ENCODE measurements at regions not wholly inside any gene's neighbourhood (a gene's known extent, or its start where the extent isn't known, plus 50 kb on each side); places are given as distances from the start of the nearest gene placed in this dataset.

DNA sequence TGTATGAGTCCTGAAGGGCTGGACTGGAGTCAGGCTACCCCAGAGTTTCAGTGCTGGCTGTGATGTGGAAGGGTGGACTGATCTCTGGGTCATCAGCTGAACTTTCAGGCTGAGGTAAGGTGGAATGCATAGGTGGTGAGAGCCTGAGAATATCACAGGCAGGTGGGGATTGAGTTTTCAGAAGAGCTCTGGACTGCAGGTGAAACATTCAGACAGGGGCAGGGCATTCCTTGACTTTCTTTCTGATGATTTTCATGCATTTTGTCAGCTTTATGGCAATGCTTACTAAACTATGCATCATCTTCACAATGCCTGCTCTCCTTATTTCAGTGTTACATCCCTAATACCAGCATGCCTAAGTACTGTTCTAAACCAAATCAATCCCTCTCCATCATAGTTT, 755.0 kb downstream of the KCNA4 start:
- Histone ChIP-seq H3K4me3 (ENCODE audit: control insufficient read depth in 1 of 7, extremely low read depth in 1 of 7, insufficient read depth in 4 of 7, low read depth in 2 of 7, low read length in 6 of 7) (no peak overlapping the region), H3K4me1 (ENCODE audit: control extremely low read depth in 1 of 4, control insufficient read depth in 4 of 4, insufficient read depth in 4 of 4, low read length in 3 of 4) (no peaks in the 10 kb centered on the region), H3K27me3 (replicated peaks in 2 of 5; ENCODE audit: control insufficient read depth in 4 of 5, insufficient read depth in 5 of 5, low read length in 4 of 5) (no peaks in the 10 kb centered on the region), H3K36me3 (ENCODE audit: control insufficient read depth in 4 of 4, insufficient read depth in 4 of 4, low read length in 3 of 4) (no peaks in the 10 kb centered on the region), H3K9me3 (ENCODE audit: control extremely low read depth in 1 of 5, control insufficient read depth in 4 of 5, insufficient read depth in 2 of 5, low read depth in 1 of 5, low read length in 4 of 5) (no peaks in the 10 kb centered on the region), H3K27ac (ENCODE audit: insufficient read depth in 1 of 2, low read depth in 1 of 2, low read length in 2 of 2, poor library complexity in 1 of 2, severe bottlenecking in 2 of 2) (no peak overlapping the region)
- DNase-seq, result no peak
- ChIA-PET CTCF (no interaction called here), POLR2A (no interaction called here)

DNA sequence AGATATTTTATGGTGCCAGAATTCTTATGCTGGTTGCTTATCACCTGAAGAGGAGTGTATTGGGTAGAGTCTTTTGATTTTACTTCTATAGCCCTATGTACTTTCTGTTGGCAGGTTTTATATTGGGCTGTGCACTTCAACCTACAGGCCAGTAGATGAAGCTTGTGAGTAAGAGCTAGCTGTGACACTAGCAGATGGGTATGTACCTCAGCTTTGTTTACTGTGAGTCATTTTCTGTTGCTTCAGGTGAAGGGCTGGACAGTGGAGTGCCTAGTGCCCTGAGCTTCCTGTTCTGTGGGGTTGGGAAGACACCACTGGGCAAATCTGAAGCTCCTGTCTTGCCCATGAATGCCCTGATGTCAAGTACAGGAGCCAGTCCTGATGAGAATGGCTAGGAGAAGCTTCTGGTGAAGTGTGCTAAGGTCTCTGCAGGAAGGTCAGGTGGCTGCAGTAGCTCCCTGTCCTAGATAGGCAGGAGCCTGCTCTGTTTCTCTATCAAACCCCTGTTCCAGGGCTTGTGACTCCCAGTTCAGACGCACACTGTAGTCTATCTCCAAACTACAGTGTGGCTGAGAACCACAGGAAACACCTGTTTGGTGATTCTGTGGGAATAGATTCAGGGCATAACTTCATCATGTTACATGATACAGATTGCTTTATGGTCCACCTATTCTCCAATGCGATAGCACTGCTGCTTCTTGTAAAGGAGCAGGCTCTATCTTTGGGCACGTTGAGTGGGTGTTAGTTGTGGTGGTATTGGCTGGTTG, 755.7 kb downstream of the KCNA4 start:
- 85% methylated on average over 3 of the region's 3 CpGs for WGBS (ENCODE audit: insufficient coverage)
- no peak overlapping the region for H3K27ac ChIP-seq (ENCODE audit: insufficient read depth in 1 of 2, low read depth in 1 of 2, low read length in 2 of 2, poor library complexity in 1 of 2, severe bottlenecking in 2 of 2)
- DNase-seq, result no peak
- POLR2A ChIA-PET, result no interaction called here
- no peak overlapping the region for H3K4me3 ChIP-seq (ENCODE audit: control insufficient read depth in 1 of 7, extremely low read depth in 1 of 7, insufficient read depth in 4 of 7, low read depth in 2 of 7, low read length in 6 of 7)
- no peaks in the 10 kb centered on the region for H3K36me3 ChIP-seq (ENCODE audit: control insufficient read depth in 4 of 4, insufficient read depth in 4 of 4, low read length in 3 of 4)
- no peaks in the 10 kb centered on the region for H3K27me3 ChIP-seq (replicated peaks in 2 of 5; ENCODE audit: control insufficient read depth in 4 of 5, insufficient read depth in 5 of 5, low read length in 4 of 5)
- H3K9me3 ChIP-seq (ENCODE audit: control extremely low read depth in 1 of 5, control insufficient read depth in 4 of 5, insufficient read depth in 2 of 5, low read depth in 1 of 5, low read length in 4 of 5), result no peaks in the 10 kb centered on the region
- H3K4me1 ChIP-seq (ENCODE audit: control extremely low read depth in 1 of 4, control insufficient read depth in 4 of 4, insufficient read depth in 4 of 4, low read length in 3 of 4), result no peaks in the 10 kb centered on the region
- CTCF ChIA-PET, result interaction anchor here (0.8 kb wide), 1 partner anchor 172 kb away, joined by 3 read pairs; no protein-coding TSS in a partner anchor

DNA sequence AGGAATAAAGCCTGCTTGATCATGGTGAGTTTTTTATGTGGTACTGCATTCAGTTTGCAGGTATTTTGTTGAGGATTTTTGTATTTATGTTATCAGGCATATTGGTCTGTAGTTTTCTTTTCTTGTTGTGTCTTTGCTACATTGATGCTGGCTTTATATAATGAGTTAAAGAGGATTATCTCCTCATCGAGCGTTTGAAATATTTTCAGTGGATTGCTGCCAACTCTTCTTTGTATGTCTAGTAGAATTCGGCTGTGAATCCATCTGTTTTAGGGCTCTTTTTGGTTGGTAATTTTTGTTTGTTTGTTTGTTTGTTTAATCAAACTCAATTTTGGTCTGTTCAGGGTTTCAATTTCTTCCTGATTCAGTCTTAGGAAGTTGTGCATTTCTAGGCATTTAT, 758.4 kb downstream of the KCNA4 start:
- H3K27ac ChIP-seq (ENCODE audit: insufficient read depth in 1 of 2, low read depth in 1 of 2, low read length in 2 of 2, poor library complexity in 1 of 2, severe bottlenecking in 2 of 2), result no peak overlapping the region
- H3K4me1 ChIP-seq (ENCODE audit: control extremely low read depth in 1 of 4, control insufficient read depth in 4 of 4, insufficient read depth in 4 of 4, low read length in 3 of 4), result no peaks in the 10 kb centered on the region
- H3K36me3 ChIP-seq (ENCODE audit: control insufficient read depth in 4 of 4, insufficient read depth in 4 of 4, low read length in 3 of 4), result no peaks in the 10 kb centered on the region
- DNase-seq, result no peak
- no peaks in the 10 kb centered on the region for H3K9me3 ChIP-seq (ENCODE audit: control extremely low read depth in 1 of 5, control insufficient read depth in 4 of 5, insufficient read depth in 2 of 5, low read depth in 1 of 5, low read length in 4 of 5)
- no peaks in the 10 kb centered on the region for H3K27me3 ChIP-seq (replicated peaks in 2 of 5; ENCODE audit: control insufficient read depth in 4 of 5, insufficient read depth in 5 of 5, low read length in 4 of 5)
- ChIA-PET POLR2A (no interaction called here), CTCF (no interaction called here)
- WGBS (ENCODE audit: insufficient coverage), result 69% methylated on average over 3 of the region's 3 CpGs
- H3K4me3 ChIP-seq (ENCODE audit: control insufficient read depth in 1 of 7, extremely low read depth in 1 of 7, insufficient read depth in 4 of 7, low read depth in 2 of 7, low read length in 6 of 7), result no peak overlapping the region

DNA sequence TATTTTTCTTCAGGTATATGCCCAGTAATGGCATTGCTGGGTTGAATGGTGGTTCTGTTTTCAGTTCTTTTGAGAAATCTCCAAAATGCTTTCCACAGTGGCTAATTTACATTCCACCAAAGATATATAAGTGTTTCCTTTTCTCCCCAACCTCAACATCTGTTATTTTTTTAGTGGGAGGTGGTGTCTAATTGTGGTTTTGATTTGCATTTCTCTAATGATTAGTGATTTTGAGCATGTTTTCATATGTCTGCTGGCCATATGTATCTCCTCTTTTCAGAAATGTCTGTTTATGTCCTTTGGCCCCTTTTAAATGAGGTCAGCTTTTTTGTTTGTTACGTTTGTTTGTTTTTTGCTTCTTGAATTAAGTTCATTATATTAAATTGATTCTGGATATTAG, 760.2 kb downstream of the KCNA4 start:
- no CpG with 5 or more reads among the region's 1 CpG for WGBS (ENCODE audit: insufficient coverage)
- no peak overlapping the region for H3K4me3 ChIP-seq (ENCODE audit: control insufficient read depth in 1 of 7, extremely low read depth in 1 of 7, insufficient read depth in 4 of 7, low read depth in 2 of 7, low read length in 6 of 7)
- DNase-seq, result no peak
- H3K9me3 ChIP-seq (ENCODE audit: control extremely low read depth in 1 of 5, control insufficient read depth in 4 of 5, insufficient read depth in 2 of 5, low read depth in 1 of 5, low read length in 4 of 5), result no peaks in the 10 kb centered on the region
- no peaks in the 10 kb centered on the region for H3K4me1 ChIP-seq (ENCODE audit: control extremely low read depth in 1 of 4, control insufficient read depth in 4 of 4, insufficient read depth in 4 of 4, low read length in 3 of 4)
- no peaks in the 10 kb centered on the region for H3K36me3 ChIP-seq (ENCODE audit: control insufficient read depth in 4 of 4, insufficient read depth in 4 of 4, low read length in 3 of 4)
- H3K27ac ChIP-seq (ENCODE audit: insufficient read depth in 1 of 2, low read depth in 1 of 2, low read length in 2 of 2, poor library complexity in 1 of 2, severe bottlenecking in 2 of 2), result no peak overlapping the region
- POLR2A ChIA-PET, result no interaction called here
- CTCF ChIA-PET, result no interaction called here
- H3K27me3 ChIP-seq (replicated peaks in 2 of 5; ENCODE audit: control insufficient read depth in 4 of 5, insufficient read depth in 5 of 5, low read length in 4 of 5), result no peaks in the 10 kb centered on the region

DNA sequence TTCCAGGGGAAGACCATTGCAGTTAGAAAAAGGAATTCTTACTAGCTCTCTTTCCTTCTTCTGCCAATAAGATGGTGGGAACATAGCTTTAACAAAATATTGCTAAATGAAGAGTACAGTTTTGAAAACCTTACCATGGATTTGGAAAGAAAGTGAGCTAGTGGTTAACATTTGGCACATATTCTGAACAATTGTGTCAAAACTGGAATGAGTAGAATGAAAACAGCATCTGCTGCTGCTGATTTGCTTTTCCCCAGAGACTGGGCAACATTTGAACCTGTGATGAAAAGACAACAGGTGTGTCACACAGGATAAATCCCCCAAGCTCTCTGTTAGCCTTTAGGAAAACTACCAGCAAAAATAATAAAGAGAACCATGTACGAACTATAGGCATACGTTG, 761.4 kb downstream of the KCNA4 start:
- H3K27me3 ChIP-seq (replicated peaks in 2 of 5; ENCODE audit: control insufficient read depth in 4 of 5, insufficient read depth in 5 of 5, low read length in 4 of 5), result no peaks in the 10 kb centered on the region

DNA sequence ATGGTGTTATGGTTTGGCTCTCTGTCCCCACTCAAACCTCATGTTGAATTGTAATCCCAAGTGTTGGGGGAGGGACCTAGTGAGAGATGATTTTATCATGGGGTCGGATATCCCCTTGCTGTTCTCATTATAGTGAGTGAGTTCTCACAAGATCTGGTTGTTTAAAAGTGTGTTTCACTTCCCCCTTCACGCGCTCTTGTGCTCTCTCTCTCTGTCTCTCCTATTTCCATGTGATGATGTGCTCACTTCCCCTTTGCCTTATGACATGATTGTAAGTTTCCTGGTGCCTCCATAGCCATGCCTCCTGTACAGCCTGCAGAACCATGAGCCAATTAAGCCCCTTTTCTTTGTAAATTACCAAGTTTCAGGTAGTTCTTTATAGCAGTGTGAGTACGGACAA, 765.1 kb downstream of the KCNA4 start:
- no peaks in the 10 kb centered on the region for H3K9me3 ChIP-seq (ENCODE audit: control extremely low read depth in 1 of 5, control insufficient read depth in 4 of 5, insufficient read depth in 2 of 5, low read depth in 1 of 5, low read length in 4 of 5)
- H3K27me3 ChIP-seq (replicated peaks in 2 of 5; ENCODE audit: control insufficient read depth in 4 of 5, insufficient read depth in 5 of 5, low read length in 4 of 5), result no peaks in the 10 kb centered on the region
- no peak for DNase-seq
- H3K27ac ChIP-seq (ENCODE audit: insufficient read depth in 1 of 2, low read depth in 1 of 2, low read length in 2 of 2, poor library complexity in 1 of 2, severe bottlenecking in 2 of 2), result no peak overlapping the region
- ChIA-PET POLR2A (no interaction called here), CTCF (no interaction called here)
- WGBS (ENCODE audit: insufficient coverage), result 80% methylated on average over 2 of the region's 4 CpGs
- H3K4me3 ChIP-seq (ENCODE audit: control insufficient read depth in 1 of 7, extremely low read depth in 1 of 7, insufficient read depth in 4 of 7, low read depth in 2 of 7, low read length in 6 of 7), result no peak overlapping the region
- no peaks in the 10 kb centered on the region for H3K36me3 ChIP-seq (ENCODE audit: control insufficient read depth in 4 of 4, insufficient read depth in 4 of 4, low read length in 3 of 4)
- H3K4me1 ChIP-seq (ENCODE audit: control extremely low read depth in 1 of 4, control insufficient read depth in 4 of 4, insufficient read depth in 4 of 4, low read length in 3 of 4), result no peaks in the 10 kb centered on the region

More for the DNA sequence above, 761.4 kb downstream of the KCNA4 start:
- Histone ChIP-seq H3K9me3 (ENCODE audit: control extremely low read depth in 1 of 5, control insufficient read depth in 4 of 5, insufficient read depth in 2 of 5, low read depth in 1 of 5, low read length in 4 of 5) (no peaks in the 10 kb centered on the region), H3K36me3 (ENCODE audit: control insufficient read depth in 4 of 4, insufficient read depth in 4 of 4, low read length in 3 of 4) (no peaks in the 10 kb centered on the region), H3K4me3 (ENCODE audit: control insufficient read depth in 1 of 7, extremely low read depth in 1 of 7, insufficient read depth in 4 of 7, low read depth in 2 of 7, low read length in 6 of 7) (no peak overlapping the region), H3K4me1 (ENCODE audit: control extremely low read depth in 1 of 4, control insufficient read depth in 4 of 4, insufficient read depth in 4 of 4, low read length in 3 of 4) (no peaks in the 10 kb centered on the region), H3K27ac (ENCODE audit: insufficient read depth in 1 of 2, low read depth in 1 of 2, low read length in 2 of 2, poor library complexity in 1 of 2, severe bottlenecking in 2 of 2) (no peak overlapping the region)
- ChIA-PET CTCF (no interaction called here), POLR2A (no interaction called here)
- 100% methylated on average over 2 of the region's 2 CpGs for WGBS (ENCODE audit: insufficient coverage)
- DNase-seq, result no peak

DNA sequence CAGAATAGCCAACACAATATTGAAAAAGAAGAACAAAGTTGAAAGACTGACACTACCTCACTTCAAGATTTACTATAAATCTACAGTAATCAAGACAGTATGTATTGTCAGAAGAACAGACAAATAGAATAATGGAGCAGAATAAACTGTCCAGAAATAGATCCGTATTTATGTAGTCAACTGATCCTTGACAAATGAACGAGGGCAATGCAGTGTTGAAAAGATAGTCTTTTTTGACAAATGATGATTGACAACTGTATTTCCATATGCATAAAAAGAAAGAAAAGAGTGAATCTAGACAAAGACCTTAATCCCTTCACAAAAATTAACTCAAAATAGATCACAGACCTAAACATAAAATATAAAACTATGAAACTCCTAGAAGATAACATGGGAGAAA, 767.1 kb downstream of the KCNA4 start:
- CTCF ChIA-PET, result no interaction called here

More for the DNA sequence above, 767.1 kb downstream of the KCNA4 start:
- H3K4me1 ChIP-seq (ENCODE audit: control extremely low read depth in 1 of 4, control insufficient read depth in 4 of 4, insufficient read depth in 4 of 4, low read length in 3 of 4), result no peaks in the 10 kb centered on the region
- POLR2A ChIA-PET, result no interaction called here
- no peaks in the 10 kb centered on the region for H3K36me3 ChIP-seq (ENCODE audit: control insufficient read depth in 4 of 4, insufficient read depth in 4 of 4, low read length in 3 of 4)
- no peaks in the 10 kb centered on the region for H3K9me3 ChIP-seq (ENCODE audit: control extremely low read depth in 1 of 5, control insufficient read depth in 4 of 5, insufficient read depth in 2 of 5, low read depth in 1 of 5, low read length in 4 of 5)
- no peak for DNase-seq
- H3K4me3 ChIP-seq (ENCODE audit: control insufficient read depth in 1 of 7, extremely low read depth in 1 of 7, insufficient read depth in 4 of 7, low read depth in 2 of 7, low read length in 6 of 7), result no peak overlapping the region
- WGBS (ENCODE audit: insufficient coverage), result 100% methylated on average over 1 of the region's 2 CpGs
- no peaks in the 10 kb centered on the region for H3K27me3 ChIP-seq (replicated peaks in 2 of 5; ENCODE audit: control insufficient read depth in 4 of 5, insufficient read depth in 5 of 5, low read length in 4 of 5)
- no peak overlapping the region for H3K27ac ChIP-seq (ENCODE audit: insufficient read depth in 1 of 2, low read depth in 1 of 2, low read length in 2 of 2, poor library complexity in 1 of 2, severe bottlenecking in 2 of 2)
